Thoracic aorta (tissue), 2 donors: ENCODE measurements at regions not wholly inside any gene's neighbourhood (a gene's known extent, or its start where the extent isn't known, plus 50 kb on each side); places are given as distances from the start of the nearest gene placed in this dataset.
"Not testable (repeated sequence)": the region's sequence is repeated elsewhere in the genome, so short reads cannot be mapped to it uniquely, and the experiment has no call there.

Experiments used
- ATAC-seq: fragments of 150-250 bp; one replicate; pipeline ENCODE4 v1.8.0; 2017; ENCODE audit warnings: low read depth; ENCODE audit not compliant: insufficient number of reproducible peaks, low FRiP score
- DNase-seq: peaks from one replicate; pipeline ENCODE4 v3.0.0-alpha.2; 2020; ENCODE audit warnings: low spot score
- H3K27ac ChIP-seq, 2 donors: fragments of 200-600 bp; sonication (generic); 1 replicate in 1 of 2; 2 replicates in 1 of 2; pipeline ENCODE4 v1.5.1; 2016; ENCODE audit warnings: mild to moderate bottlenecking in 2 of 2, moderate library complexity in 2 of 2
- H3K27me3 ChIP-seq: fragments of 200-600 bp; sonication (generic); replicated peaks from 2 replicates; pipeline ENCODE4 v1.6.0; 2016; ENCODE audit warnings: mild to moderate bottlenecking; ENCODE audit not compliant: insufficient read depth
- H3K36me3 ChIP-seq: fragments of 200-600 bp; sonication (generic); one replicate; pipeline ENCODE4 v1.5.1; 2016
- H3K4me1 ChIP-seq, 2 donors: fragments of 200-600 bp; sonication (generic); 1 replicate in 1 of 2; 2 replicates in 1 of 2; pipeline versions ENCODE4 v1.5.1 to v1.6.0; 2016; ENCODE audit warnings: low read depth in 2 of 2, mild to moderate bottlenecking in 1 of 2; ENCODE audit not compliant: control insufficient read depth in 1 of 2
- H3K4me3 ChIP-seq: fragments of 200-600 bp; sonication (generic); 2 replicates; pipeline ENCODE4 v1.5.1; 2016; ENCODE audit warnings: mild to moderate bottlenecking
- H3K9me3 ChIP-seq: fragments of 200-600 bp; sonication (generic); 2 replicates; pipeline ENCODE4 v1.5.1; 2016
- CTCF ChIP-seq: fragments of 200-600 bp; sonication (generic); IDR thresholded peaks from one replicate; pipeline ENCODE4 v1.5.1; 2019; ENCODE audit warnings: antibody characterized with exemption

- Histone ChIP-seq H3K4me3 (no peak overlapping the region), H3K9me3 (no peaks in the 10 kb centered on the region), H3K27ac (no peak overlapping the region), H3K27me3 (no peaks in the 10 kb centered on the region), H3K4me1 (no peaks in the 10 kb centered on the region), H3K36me3 (no peaks in the 10 kb centered on the region)
- ATAC-seq, result no peak
- no peak for TF ChIP-seq CTCF
- no peak for DNase-seq
Measured at GRCh38 chr20:41686961-41687360, 68.8 kb upstream of the CHD6 start.

GRCh38 chr20:41685145-41685544, 67.0 kb upstream of the CHD6 start:
- DNase-seq, H3K27me3 ChIP-seq, ATAC-seq, H3K36me3 ChIP-seq, H3K9me3 ChIP-seq, H3K27ac ChIP-seq, H3K4me1 ChIP-seq, H3K4me3 ChIP-seq: not testable (repeated sequence)

GRCh38 chr20:41678799-41679198, 60.6 kb upstream of the CHD6 start:
- DNase-seq (no peak), ATAC-seq (no peak)
- H3K4me3 ChIP-seq, result no peak overlapping the region
- H3K27me3 ChIP-seq, result no peaks in the 10 kb centered on the region
- no peak overlapping the region for H3K27ac ChIP-seq
- no peaks in the 10 kb centered on the region for H3K9me3 ChIP-seq
- H3K4me1 ChIP-seq, result no peaks in the 10 kb centered on the region
- no peaks in the 10 kb centered on the region for H3K36me3 ChIP-seq
- TF ChIP-seq CTCF, result no peak

DNA sequence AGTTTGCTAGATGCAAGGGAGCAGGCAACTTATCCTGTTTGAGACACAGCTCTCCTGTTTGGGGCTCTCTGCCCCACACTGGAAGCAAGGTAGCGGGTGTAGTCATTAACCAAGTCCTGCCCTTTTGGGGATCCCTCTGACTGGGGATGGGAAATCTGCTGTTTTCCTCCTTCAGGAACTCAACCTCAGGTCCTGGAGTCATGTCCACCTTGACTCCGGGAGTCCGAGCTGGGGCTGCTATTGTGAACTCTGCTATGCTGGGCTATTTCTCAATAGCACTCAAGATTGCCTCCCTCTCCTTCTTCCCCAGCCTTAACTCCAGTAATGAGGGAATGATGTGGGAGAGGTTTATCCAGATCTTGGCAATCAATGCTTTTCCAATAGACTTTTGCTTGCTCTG, 54.1 kb upstream of the CHD6 start:
- no peaks in the 10 kb centered on the region for H3K9me3 ChIP-seq
- no peak for TF ChIP-seq CTCF
- no peak overlapping the region for H3K27ac ChIP-seq
- no peaks in the 10 kb centered on the region for H3K27me3 ChIP-seq
- DNase-seq (no peak), ATAC-seq (no peak)
- no peak overlapping the region for H3K4me3 ChIP-seq
- no peaks in the 10 kb centered on the region for H3K4me1 ChIP-seq
- H3K36me3 ChIP-seq, result no peaks in the 10 kb centered on the region

GRCh38 chr20:41671143-41671542, 53.0 kb upstream of the CHD6 start:
- H3K27ac ChIP-seq, result no peak overlapping the region
- no peaks in the 10 kb centered on the region for H3K27me3 ChIP-seq
- no peak for TF ChIP-seq CTCF
- ATAC-seq (no peak), DNase-seq (no peak)
- no peak overlapping the region for H3K4me3 ChIP-seq
- no peaks in the 10 kb centered on the region for H3K9me3 ChIP-seq
- H3K36me3 ChIP-seq, result no peaks in the 10 kb centered on the region
- H3K4me1 ChIP-seq, result no peaks in the 10 kb centered on the region

- DNase-seq, result no peak
- Histone ChIP-seq H3K27me3 (no peaks in the 10 kb centered on the region), H3K4me1 (no peaks in the 10 kb centered on the region), H3K4me3 (no peak overlapping the region), H3K9me3 (no peaks in the 10 kb centered on the region), H3K27ac (no peak overlapping the region), H3K36me3 (no peaks in the 10 kb centered on the region)
- ATAC-seq, result no peak
- no peak for TF ChIP-seq CTCF
Measured at GRCh38 chr20:41670631-41671030, 52.5 kb upstream of the CHD6 start.
